ENCODE measurements at regions not wholly inside any gene's neighbourhood (a gene's known extent, or its start where the extent isn't known, plus 50 kb on each side); places are given as distances from the start of the nearest gene placed in this dataset.

GRCh38 chr2:46850742-46851141 is 64.9 kb downstream of the MCFD2 start:
- peak; percentile 96 for DNase-seq (ENCODE audit: low read depth)

GRCh38 chr2:46849721-46850556 is 65.7 kb downstream of the MCFD2 start:
- peak; percentile 44 for DNase-seq (ENCODE audit: low read depth)

DNA sequence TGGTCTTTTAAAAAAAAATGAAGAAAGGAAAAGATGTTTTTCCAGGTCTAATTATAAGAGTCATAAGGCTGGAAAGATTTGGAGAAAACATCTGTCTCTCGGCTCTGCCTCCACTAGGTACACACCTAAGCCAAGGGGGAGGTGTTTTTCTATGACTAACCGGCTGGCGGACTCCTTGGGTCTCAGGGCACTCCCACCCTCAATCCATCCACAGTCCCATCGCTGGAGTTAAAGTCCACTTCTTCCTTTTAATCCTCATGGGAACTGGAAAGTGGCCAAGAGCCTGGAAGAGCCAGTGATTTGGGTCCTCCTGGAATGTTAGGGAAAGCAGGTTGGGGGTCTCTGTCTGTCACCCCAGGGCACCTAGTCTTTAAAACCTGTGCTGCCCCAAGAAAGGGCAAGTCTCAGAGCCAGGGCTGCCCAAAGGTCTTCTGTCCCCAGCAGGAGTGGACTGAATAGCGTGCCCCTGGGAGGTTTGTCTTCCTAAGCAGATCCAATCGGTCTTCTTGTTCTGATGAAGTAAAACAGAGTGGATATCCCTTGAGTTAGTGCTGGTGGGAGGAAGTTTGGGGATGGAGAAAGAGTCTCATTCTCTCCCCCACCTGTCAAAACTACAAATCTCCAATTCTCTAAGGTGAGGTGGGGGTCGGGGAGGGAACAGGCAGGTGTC is 66.4 kb downstream of the MCFD2 start:
- DNase-seq (ENCODE audit: low read depth) = peak; percentile 72

DNA sequence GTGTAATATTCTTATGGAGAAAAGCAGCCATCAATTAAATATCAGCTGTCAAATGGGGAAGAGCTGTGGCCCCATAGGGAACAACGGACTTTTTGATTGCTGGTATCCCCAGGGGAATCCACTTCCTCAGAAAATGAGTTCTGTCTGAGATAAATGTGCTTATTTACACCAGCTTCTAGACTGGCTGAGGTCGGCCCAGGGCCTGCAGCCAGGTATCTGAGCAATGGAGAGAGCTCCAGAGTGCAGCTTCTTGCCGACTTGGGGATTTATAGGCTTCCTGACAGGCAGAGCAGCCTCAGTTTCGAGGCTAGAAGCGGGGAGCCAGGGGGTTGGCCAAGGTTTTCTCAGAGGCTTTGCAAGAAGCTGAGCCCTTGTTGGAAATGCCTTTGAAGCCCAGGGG is 67.2 kb downstream of the MCFD2 start:
- no peak for DNase-seq (ENCODE audit: low read depth)

DNA sequence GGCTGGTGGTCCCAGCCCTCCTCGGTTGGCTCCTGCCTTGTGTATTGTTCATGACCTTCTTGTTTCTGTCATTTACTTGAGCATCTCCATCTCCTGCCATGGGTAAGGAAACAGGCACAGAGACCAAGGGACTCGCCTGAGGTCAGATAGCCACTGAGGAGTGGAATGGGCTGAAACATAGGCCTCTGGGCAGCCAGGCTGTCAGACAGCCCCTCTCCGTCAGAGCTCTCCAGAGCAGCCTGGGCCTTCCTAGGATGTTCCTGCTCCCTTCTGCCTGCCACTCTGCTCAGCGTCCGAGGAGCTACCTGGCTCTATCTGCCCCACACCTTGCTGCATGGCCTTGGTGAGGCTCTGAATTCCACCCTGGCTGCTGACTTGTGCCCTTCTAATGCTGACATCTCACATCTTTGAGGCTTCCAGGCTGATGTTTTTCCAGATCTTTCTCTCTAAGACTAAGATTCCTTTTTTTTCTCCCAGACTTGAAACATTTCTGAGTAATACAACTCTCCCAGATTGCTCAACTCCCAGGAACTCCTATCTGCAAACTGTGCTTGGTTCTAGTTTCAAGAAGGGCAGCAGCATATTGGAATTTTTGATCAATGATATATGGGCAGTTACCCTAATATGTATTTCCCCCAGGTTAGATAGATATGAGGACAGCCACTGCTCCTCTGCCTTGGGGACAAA is 67.7 kb downstream of the MCFD2 start:
- peak; percentile 90 for DNase-seq (ENCODE audit: low read depth)

DNA sequence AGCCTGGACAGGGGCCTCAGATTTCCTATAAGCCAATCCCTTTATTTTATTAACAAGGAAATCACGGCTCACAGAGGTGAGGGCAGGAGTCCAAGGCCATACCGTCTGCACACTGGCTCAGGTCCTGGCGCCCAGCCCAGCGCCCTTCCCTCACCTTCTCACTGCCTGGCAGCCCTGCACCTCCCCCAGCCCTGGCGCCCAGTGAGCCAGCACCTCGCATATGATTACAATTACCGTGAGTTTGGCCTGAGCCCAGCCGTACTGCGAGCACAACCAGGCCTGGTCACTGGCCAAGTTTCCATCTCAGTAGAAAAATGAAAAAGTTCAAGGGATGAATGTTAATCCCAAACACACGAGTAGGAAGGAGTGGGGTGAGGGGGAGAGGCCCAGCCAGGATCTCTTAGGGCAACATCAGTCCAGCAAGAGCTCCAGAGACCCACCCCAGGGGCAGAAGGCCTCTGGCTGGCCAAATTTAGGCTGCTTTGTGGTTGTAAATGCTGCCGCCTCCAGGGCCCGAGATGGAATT is 68.4 kb downstream of the MCFD2 start:
- peak; percentile 94 for DNase-seq (ENCODE audit: low read depth)

DNA sequence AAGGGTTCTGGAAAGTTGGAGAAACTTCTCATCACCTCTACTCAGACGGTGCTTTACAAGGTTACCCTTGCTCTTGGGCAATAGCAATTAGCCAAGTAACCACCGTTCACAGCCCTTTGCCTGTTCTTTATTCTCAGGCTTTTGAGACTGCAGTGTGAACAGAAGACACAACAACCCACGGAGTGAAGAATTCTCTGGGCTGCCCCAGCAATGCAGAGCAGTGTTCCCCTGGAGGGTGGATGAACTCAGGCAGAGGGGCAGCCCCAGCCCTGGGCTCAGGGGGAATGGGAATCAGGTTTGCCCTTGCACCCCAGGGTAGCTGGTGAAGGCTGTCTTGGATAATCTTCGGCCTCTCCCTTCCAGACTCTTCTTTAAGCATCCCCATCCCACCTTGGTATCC is 69.1 kb downstream of the MCFD2 start:
- peak; percentile 87 for DNase-seq (ENCODE audit: low read depth)

- DNase-seq (ENCODE audit: low read depth) = no peak
Observed at GRCh38 chr2:46845542-46846486, 69.8 kb downstream of the MCFD2 start.

- no peak for DNase-seq (ENCODE audit: low read depth)
Observed at GRCh38 chr2:46844443-46844842, 71.2 kb downstream of the MCFD2 start.

DNA sequence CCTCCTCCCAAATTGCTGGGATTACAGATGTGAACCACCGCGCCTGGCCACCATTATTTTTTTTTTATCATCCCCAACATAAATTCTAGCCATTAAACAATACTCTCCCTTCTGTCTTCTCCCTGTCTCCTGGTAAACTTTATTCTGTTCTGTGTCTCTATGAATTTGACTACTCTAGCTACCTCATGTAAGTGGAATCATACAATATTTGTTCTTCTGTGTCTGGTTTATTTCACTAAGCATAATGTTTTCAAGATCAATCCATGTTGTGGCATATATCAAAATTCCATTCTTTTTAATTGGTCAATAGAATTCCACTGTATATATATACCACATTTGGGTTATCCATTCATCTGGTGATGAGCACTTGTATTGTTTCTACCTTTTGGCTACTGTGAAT is 71.6 kb downstream of the MCFD2 start:
- no peak for DNase-seq (ENCODE audit: low read depth)

- DNase-seq (ENCODE audit: low read depth) = no peak
Observed at GRCh38 chr2:46843316-46843715, 72.3 kb downstream of the MCFD2 start.

DNA sequence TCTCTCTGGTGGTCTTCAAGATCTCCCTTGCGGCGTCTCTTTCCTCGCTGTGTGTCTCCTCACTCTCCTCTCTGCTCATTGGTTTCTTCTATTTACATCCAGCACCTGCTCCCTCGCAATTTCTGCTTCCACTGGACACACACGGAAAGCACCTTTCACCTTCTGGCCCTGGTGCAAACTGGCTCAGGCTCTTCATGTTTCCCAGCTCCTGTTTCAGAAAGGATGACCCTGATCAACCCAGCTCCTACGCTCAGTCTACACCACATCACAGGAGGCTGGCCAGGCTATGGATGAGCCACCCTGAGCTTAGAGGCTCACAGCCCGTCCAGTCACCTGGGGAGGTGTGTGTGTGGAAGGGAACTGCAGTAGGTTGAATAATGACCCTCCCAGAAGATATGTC is 72.7 kb downstream of the MCFD2 start:
- no peak for DNase-seq (ENCODE audit: low read depth)

- DNase-seq (ENCODE audit: low read depth) = no peak
Observed at GRCh38 chr2:46841621-46842020, 74.0 kb downstream of the MCFD2 start.

GRCh38 chr2:46839045-46839444 is 76.6 kb downstream of the MCFD2 start:
- no peak for DNase-seq (ENCODE audit: low read depth)

DNA sequence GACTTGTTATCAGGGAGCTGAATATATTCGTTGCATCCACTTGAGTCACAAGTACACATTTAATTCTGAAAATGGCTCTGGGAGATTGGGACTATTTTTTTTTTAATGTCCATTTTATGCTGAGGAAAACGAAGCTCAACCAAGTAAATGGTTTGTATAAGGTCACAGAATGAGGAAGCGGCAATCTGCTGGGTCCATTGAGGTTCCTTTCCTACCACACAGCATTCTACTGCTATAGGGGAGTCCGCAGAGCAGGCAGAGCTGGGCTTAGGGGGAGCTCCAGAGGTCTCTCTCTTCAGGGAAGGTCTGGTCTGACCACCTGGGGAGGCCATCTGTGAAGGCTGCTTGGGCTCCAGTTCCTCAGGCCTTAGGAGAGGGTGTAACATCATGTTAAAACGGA is 77.9 kb downstream of the MCFD2 start:
- no peak for DNase-seq (ENCODE audit: low read depth)

- no peak for DNase-seq (ENCODE audit: low read depth)
Observed at GRCh38 chr2:46837112-46837454, 78.5 kb downstream of the MCFD2 start.

DNA sequence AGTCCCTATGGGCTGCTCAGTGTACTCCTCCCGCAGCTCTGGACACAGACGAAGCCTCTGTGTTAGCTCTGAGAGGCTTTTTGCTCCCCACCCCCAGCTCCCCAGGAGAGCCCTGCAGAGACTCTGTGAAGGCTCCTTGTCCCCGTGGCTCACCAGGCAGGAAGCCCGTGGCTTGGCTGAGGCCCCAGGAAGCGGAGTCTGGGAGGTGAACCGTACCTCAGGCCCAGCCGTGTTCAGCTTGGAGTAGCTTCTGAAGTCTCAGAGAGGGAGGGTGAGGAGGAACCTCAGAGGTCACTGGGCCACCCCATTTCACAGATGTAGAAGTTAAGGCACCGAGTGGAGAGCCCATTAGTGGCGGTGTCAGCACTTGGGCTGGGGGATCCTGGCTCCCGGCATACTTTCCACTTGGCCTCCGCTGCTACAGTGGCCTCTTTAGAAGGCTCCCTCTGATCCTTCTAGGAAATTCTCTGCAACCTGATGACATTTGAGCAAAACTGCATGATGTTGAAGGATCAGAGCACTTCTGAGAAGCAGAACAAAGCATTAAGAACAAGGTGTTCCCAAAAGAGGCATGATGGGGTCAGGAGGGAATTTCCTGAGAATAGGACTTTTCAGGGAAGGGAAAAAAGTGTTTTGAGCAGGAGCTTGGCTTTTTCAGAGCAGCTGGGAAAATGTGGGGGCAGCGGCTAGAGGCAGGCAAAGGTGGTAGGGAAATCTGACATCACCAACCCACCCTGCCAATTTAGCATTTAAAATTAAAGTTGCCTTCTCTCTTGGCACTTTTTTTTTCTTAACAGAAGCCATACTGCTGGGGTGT is 79.1 kb downstream of the MCFD2 start:
- DNase-seq (ENCODE audit: low read depth) = peak; percentile 71

GRCh38 chr2:46835520-46835919 is 80.1 kb downstream of the MCFD2 start:
- no peak for DNase-seq (ENCODE audit: low read depth)

DNA sequence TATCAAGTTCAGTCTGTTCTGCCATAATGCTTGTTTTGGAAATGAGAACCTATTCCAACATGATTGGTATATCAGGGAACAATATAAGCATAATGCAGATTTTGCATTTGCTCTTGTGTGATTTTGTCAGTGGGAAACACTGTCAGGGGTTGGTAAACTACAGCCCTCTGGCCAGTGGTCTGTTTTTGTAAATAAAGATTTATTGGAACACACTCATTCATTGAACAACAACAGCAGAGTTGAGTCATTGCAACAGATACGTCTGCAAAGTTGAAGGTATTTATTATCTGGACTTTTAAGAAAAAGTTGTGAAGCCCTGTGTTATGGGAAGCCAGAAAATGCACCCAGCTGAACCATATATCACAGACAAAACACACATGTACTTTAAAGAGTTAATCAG is 83.1 kb downstream of the MCFD2 start:
- DNase-seq (ENCODE audit: low read depth) = no peak

- no peak for DNase-seq (ENCODE audit: low read depth)
Observed at GRCh38 chr2:46831869-46832265, 83.7 kb downstream of the MCFD2 start.

All from renal cortical epithelial cell (primary cell).